ENCODE measurements at regions not wholly inside any gene's neighbourhood (a gene's known extent, or its start where the extent isn't known, plus 50 kb on each side); places are given as distances from the start of the nearest gene placed in this dataset.

DNA sequence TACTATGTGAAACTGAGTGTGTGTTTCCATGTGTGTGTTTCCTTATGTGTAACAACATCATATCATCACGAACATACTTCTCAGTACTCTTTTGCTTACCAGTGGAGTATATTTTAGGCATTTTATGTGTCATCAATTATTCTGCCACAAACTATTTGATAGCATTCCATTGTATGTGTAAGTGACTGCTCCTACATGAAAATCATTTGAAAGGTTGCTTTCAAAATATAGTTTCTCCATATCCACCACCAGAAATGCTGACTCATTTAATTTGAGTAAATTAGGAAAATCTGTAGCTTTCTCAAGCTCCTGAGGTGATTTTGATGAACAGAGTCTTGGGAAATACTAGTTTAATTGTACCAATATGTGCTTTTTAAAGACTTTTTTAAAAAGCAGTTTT is 376.2 kb downstream of the PCDH18 start:
- TF ChIP-seq CREB1 (IDR thresholded peaks at IDR 0.05; ENCODE audit: low read depth) = no peak
- TF ChIP-seq, protein P1, sequence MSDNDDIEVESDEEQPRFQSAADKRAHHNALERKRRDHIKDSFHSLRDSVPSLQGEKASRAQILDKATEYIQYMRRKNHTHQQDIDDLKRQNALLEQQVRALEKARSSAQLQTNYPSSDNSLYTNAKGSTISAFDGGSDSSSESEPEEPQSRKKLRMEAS (IDR thresholded peaks at IDR 0.05) = no peak
- TF ChIP-seq, protein P2, sequence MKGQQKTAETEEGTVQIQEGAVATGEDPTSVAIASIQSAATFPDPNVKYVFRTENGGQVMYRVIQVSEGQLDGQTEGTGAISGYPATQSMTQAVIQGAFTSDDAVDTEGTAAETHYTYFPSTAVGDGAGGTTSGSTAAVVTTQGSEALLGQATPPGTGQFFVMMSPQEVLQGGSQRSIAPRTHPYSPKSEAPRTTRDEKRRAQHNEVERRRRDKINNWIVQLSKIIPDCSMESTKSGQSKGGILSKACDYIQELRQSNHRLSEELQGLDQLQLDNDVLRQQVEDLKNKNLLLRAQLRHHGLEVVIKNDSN (IDR thresholded peaks at IDR 0.05) = no peak
- TF ChIP-seq RAD21 (IDR thresholded peaks at IDR 0.05; ENCODE audit: low read depth) = no peak
- no peak for TF ChIP-seq TEAD4 (IDR thresholded peaks at IDR 0.05)
- TF ChIP-seq CEBPB (IDR thresholded peaks at IDR 0.05) = no peak
- no peak for TF ChIP-seq EP300 (IDR thresholded peaks at IDR 0.05; ENCODE audit: borderline replicate concordance)
- no peak for TF ChIP-seq NFIC (IDR thresholded peaks at IDR 0.05)
- no peak for TF ChIP-seq YY1 (IDR thresholded peaks at IDR 0.05; ENCODE audit: low read depth)
- no peak for TF ChIP-seq TAF1 (IDR thresholded peaks at IDR 0.05; ENCODE audit: low read depth)
- TF ChIP-seq, protein P3, sequence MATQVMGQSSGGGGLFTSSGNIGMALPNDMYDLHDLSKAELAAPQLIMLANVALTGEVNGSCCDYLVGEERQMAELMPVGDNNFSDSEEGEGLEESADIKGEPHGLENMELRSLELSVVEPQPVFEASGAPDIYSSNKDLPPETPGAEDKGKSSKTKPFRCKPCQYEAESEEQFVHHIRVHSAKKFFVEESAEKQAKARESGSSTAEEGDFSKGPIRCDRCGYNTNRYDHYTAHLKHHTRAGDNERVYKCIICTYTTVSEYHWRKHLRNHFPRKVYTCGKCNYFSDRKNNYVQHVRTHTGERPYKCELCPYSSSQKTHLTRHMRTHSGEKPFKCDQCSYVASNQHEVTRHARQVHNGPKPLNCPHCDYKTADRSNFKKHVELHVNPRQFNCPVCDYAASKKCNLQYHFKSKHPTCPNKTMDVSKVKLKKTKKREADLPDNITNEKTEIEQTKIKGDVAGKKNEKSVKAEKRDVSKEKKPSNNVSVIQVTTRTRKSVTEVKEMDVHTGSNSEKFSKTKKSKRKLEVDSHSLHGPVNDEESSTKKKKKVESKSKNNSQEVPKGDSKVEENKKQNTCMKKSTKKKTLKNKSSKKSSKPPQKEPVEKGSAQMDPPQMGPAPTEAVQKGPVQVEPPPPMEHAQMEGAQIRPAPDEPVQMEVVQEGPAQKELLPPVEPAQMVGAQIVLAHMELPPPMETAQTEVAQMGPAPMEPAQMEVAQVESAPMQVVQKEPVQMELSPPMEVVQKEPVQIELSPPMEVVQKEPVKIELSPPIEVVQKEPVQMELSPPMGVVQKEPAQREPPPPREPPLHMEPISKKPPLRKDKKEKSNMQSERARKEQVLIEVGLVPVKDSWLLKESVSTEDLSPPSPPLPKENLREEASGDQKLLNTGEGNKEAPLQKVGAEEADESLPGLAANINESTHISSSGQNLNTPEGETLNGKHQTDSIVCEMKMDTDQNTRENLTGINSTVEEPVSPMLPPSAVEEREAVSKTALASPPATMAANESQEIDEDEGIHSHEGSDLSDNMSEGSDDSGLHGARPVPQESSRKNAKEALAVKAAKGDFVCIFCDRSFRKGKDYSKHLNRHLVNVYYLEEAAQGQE (IDR thresholded peaks at IDR 0.05; ENCODE audit: low read depth) = no peak

All from Ishikawa (cell line).